NB4 (cell line): ENCODE measurements at regions not wholly inside any gene's neighbourhood (a gene's known extent, or its start where the extent isn't known, plus 50 kb on each side); places are given as distances from the start of the nearest gene placed in this dataset.

Experiments used
- TF ChIP-seq, protein P1 (sequence below): IDR thresholded peaks from one replicate; pipeline ENCODE4 v1.5.1; 2012; ENCODE audit warnings: low read depth, low read length
- TF ChIP-seq, protein P2 (sequence below): IDR thresholded peaks from 2 replicates; pipeline ENCODE4 v1.6.1; 2011; ENCODE audit warnings: low read depth, low read length

DNA sequence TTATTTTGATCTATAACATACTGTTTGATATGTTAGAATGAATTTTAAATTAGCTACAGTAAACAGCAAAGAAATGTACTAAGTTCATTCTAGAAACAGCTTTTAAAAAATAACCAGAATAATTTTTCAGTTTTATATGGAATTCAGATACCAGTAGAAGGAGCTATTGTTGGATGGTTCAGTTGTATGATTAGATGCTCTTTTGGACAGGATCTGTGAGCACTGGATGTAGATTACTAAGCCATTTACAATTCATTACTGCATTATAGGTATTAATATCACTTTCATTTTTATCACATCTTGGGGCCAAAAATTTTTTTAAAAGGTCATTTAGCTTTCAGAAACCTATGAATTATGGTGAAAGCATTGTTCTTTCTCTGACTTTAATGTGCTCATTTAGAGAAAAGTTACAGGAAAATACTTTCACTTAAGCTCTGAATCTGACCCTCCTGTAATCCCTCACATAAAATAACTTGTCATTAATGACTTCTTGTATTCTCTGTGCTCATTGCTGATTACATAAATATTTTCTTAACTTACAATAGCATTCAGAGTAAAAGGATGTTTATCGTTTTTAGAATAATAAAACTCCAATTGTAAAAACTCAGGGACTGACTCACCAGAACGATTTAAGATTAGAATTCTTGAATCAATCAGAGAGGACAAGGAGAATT is 750.2 kb downstream of the SLC4A3 start:
- TF ChIP-seq, protein P1, sequence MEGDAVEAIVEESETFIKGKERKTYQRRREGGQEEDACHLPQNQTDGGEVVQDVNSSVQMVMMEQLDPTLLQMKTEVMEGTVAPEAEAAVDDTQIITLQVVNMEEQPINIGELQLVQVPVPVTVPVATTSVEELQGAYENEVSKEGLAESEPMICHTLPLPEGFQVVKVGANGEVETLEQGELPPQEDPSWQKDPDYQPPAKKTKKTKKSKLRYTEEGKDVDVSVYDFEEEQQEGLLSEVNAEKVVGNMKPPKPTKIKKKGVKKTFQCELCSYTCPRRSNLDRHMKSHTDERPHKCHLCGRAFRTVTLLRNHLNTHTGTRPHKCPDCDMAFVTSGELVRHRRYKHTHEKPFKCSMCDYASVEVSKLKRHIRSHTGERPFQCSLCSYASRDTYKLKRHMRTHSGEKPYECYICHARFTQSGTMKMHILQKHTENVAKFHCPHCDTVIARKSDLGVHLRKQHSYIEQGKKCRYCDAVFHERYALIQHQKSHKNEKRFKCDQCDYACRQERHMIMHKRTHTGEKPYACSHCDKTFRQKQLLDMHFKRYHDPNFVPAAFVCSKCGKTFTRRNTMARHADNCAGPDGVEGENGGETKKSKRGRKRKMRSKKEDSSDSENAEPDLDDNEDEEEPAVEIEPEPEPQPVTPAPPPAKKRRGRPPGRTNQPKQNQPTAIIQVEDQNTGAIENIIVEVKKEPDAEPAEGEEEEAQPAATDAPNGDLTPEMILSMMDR = no peak
- TF ChIP-seq, protein P2, sequence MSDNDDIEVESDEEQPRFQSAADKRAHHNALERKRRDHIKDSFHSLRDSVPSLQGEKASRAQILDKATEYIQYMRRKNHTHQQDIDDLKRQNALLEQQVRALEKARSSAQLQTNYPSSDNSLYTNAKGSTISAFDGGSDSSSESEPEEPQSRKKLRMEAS = no peak
